ENCODE measurements at regions not wholly inside any gene's neighbourhood (a gene's known extent, or its start where the extent isn't known, plus 50 kb on each side); places are given as distances from the start of the nearest gene placed in this dataset.
"Not testable (repeated sequence)": the region's sequence is repeated elsewhere in the genome, so short reads cannot be mapped to it uniquely, and the experiment has no call there.

GRCh38 chr16:65284626-65285025, 162.8 kb upstream of the CDH11 start:
- DNase-seq, result no peak

- no peak for DNase-seq
Observed at GRCh38 chr16:65283181-65283651, 161.4 kb upstream of the CDH11 start.

- no peak for DNase-seq
Observed at GRCh38 chr16:65281586-65281985, 159.7 kb upstream of the CDH11 start.

- no peak for DNase-seq
Observed at GRCh38 chr16:65280845-65281512, 159.1 kb upstream of the CDH11 start.

GRCh38 chr16:65279576-65279975, 157.7 kb upstream of the CDH11 start:
- no peak for DNase-seq

GRCh38 chr16:65278874-65279273, 157.0 kb upstream of the CDH11 start:
- DNase-seq, result no peak

- DNase-seq, result no peak
Observed at GRCh38 chr16:65274566-65274965, 152.7 kb upstream of the CDH11 start.

GRCh38 chr16:65272699-65273414, 151.0 kb upstream of the CDH11 start:
- no peak for DNase-seq

GRCh38 chr16:65271996-65272395, 150.1 kb upstream of the CDH11 start:
- DNase-seq, result no peak

- DNase-seq, result no peak
Observed at GRCh38 chr16:65268331-65268730, 146.5 kb upstream of the CDH11 start.

- no peak for DNase-seq
Observed at GRCh38 chr16:65263896-65264295, 142.0 kb upstream of the CDH11 start.

- no peak for DNase-seq
Observed at GRCh38 chr16:65260746-65261145, 138.9 kb upstream of the CDH11 start.

GRCh38 chr16:65254144-65254543, 132.3 kb upstream of the CDH11 start:
- no peak for DNase-seq

- DNase-seq, result no peak
Observed at GRCh38 chr16:65249768-65250167, 127.9 kb upstream of the CDH11 start.

- no peak for DNase-seq
Observed at GRCh38 chr16:65244787-65245186, 122.9 kb upstream of the CDH11 start.

- no peak for DNase-seq
Observed at GRCh38 chr16:65235339-65236177, 113.7 kb upstream of the CDH11 start.

- not testable (repeated sequence) for DNase-seq
Observed at GRCh38 chr16:65234721-65235320, 113.0 kb upstream of the CDH11 start.

- DNase-seq, result no peak
Observed at GRCh38 chr16:65229191-65229662, 107.4 kb upstream of the CDH11 start.

- no peak for DNase-seq
Observed at GRCh38 chr16:65227150-65227835, 105.4 kb upstream of the CDH11 start.

GRCh38 chr16:65226077-65226476, 104.2 kb upstream of the CDH11 start:
- no peak for DNase-seq

- no peak for DNase-seq
Observed at GRCh38 chr16:65225488-65225887, 103.6 kb upstream of the CDH11 start.

- DNase-seq, result no peak
Observed at GRCh38 chr16:65224994-65225393, 103.1 kb upstream of the CDH11 start.
